ENCODE measurements at regions not wholly inside any gene's neighbourhood (a gene's known extent, or its start where the extent isn't known, plus 50 kb on each side); places are given as distances from the start of the nearest gene placed in this dataset.

GRCh38 chr5:89203611-89204010, 320.6 kb upstream of the MEF2C start:
- no peaks in the 10 kb centered on the region for H3K79me2 ChIP-seq (ENCODE audit: control insufficient read depth, insufficient read depth, low read length)
- no TSS peak for BruUV-seq (replicated peaks)
- H3K27ac ChIP-seq (ENCODE audit: insufficient read depth, low read depth, low read length): no peak overlapping the region
- H3K4me1 ChIP-seq (ENCODE audit: control insufficient read depth, extremely low read depth, insufficient read depth, low read length): no peaks in the 10 kb centered on the region
- no peaks in the 10 kb centered on the region for H3K9me1 ChIP-seq (replicated peaks; ENCODE audit: control insufficient read depth, extremely low read depth, insufficient read depth, low read length)
- DNase-seq (ENCODE audit: low read depth, low spot score) (no peak), FAIRE-seq (no peak)
- no peak overlapping the region for H2AFZ ChIP-seq (ENCODE audit: low read depth, low read length)
- H4K20me1 ChIP-seq (replicated peaks; ENCODE audit: control insufficient read depth, extremely low read depth, insufficient read depth, low read length): no peaks in the 10 kb centered on the region
- no peak for TF ChIP-seq MYC (IDR thresholded peaks at IDR 0.05; ENCODE audit: low read depth, low read length)
- TF ChIP-seq EZH2 (IDR thresholded peaks at IDR 0.05; ENCODE audit: borderline replicate concordance, low read depth, low read length, severe bottlenecking): no peak
- TF ChIP-seq MAX (IDR thresholded peaks at IDR 0.05; ENCODE audit: insufficient read depth, insufficient read length): no peak
- TF ChIP-seq JUN (IDR thresholded peaks at IDR 0.05; ENCODE audit: borderline replicate concordance, insufficient read depth, insufficient read length, low read depth): no peak
- TF ChIP-seq POLR2AphosphoS5 (IDR thresholded peaks at IDR 0.05; ENCODE audit: insufficient read depth, low read depth, low read length): no peak
- no peak for TF ChIP-seq GATA2 (IDR thresholded peaks at IDR 0.05; ENCODE audit: insufficient read depth, insufficient read length, low read depth, low read length)
- TF ChIP-seq CTCF (IDR thresholded peaks at IDR 0.05; ENCODE audit: extremely low read depth in 1 of 2, insufficient read depth in 1 of 2, low read depth in 1 of 2, low read length in 2 of 2): no peak
- POLR2A ChIA-PET: no interaction called here
- no peak overlapping the region for H3K4me2 ChIP-seq (ENCODE audit: insufficient read depth, low read length)
- H3K4me3 ChIP-seq (replicated peaks in 1 of 3; ENCODE audit: insufficient read depth in 1 of 3, low read depth in 1 of 3, low read length in 3 of 3): no peak overlapping the region
- CTCF ChIA-PET: no interaction called here
- H3K9ac ChIP-seq (replicated peaks; ENCODE audit: extremely low read depth, insufficient read depth, low read length): no peak overlapping the region
- dilution Hi-C loops (cut with MboI; ENCODE audit: extremely low pct_ligation_motif_present, low sequenced_read_pairs): no loop called here
- H3K36me3 ChIP-seq (ENCODE audit: control insufficient read depth in 2 of 2, extremely low read depth in 1 of 2, insufficient read depth in 2 of 2, low read length in 2 of 2): no peaks in the 10 kb centered on the region
- H3K9me3 ChIP-seq (replicated peaks; ENCODE audit: control insufficient read depth, insufficient read depth, low read length): peaks cover 4% of the 10 kb centered on the region
- H3K27me3 ChIP-seq (ENCODE audit: control insufficient read depth in 2 of 2, insufficient read depth in 2 of 2, low read length in 2 of 2): no peaks in the 10 kb centered on the region
- intact Hi-C loops (cut with micrococcal nuclease): no loop called here

Measured in endothelial cell of umbilical vein (primary cell).